Sigmoid colon (tissue), 4 donors: ENCODE measurements at regions not wholly inside any gene's neighbourhood (a gene's known extent, or its start where the extent isn't known, plus 50 kb on each side); places are given as distances from the start of the nearest gene placed in this dataset.

ENCODE experiments used
- EP300 ChIP-seq, 4 donors: sonication (generic); formaldehyde crosslinking; IDR thresholded peaks; one replicate each; pipeline ENCODE4 v1.6.1; 2017; ENCODE audit warnings: antibody characterized with exemption in 4 of 4
- POLR2A ChIP-seq, 2 donors: fragments of 450-650 bp; IDR thresholded peaks; one replicate each; pipeline ENCODE4 v1.6.1; 2016; ENCODE audit warnings: antibody characterized with exemption in 2 of 2, mild to moderate bottlenecking in 2 of 2, moderate library complexity in 2 of 2
- TF ChIP-seq, protein P1 (sequence below), 4 experiments: fragments of 450-650 bp in 3 of 4; fragments of 200-600 bp in 1 of 4; IDR thresholded peaks; one replicate each; pipeline ENCODE4 v1.5.1; 2016 to 2019; ENCODE audit warnings: antibody characterized with exemption in 4 of 4, mild to moderate bottlenecking in 3 of 4, moderate library complexity in 2 of 4

- no peak for TF ChIP-seq POLR2A (IDR thresholded peaks at IDR 0.05)
- TF ChIP-seq, protein P1, sequence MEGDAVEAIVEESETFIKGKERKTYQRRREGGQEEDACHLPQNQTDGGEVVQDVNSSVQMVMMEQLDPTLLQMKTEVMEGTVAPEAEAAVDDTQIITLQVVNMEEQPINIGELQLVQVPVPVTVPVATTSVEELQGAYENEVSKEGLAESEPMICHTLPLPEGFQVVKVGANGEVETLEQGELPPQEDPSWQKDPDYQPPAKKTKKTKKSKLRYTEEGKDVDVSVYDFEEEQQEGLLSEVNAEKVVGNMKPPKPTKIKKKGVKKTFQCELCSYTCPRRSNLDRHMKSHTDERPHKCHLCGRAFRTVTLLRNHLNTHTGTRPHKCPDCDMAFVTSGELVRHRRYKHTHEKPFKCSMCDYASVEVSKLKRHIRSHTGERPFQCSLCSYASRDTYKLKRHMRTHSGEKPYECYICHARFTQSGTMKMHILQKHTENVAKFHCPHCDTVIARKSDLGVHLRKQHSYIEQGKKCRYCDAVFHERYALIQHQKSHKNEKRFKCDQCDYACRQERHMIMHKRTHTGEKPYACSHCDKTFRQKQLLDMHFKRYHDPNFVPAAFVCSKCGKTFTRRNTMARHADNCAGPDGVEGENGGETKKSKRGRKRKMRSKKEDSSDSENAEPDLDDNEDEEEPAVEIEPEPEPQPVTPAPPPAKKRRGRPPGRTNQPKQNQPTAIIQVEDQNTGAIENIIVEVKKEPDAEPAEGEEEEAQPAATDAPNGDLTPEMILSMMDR (IDR thresholded peaks at IDR 0.05) = peak; percentile 29 to 92 (median 84)
- TF ChIP-seq EP300 (IDR thresholded peaks at IDR 0.05) = no peak
These were observed 389.0 kb upstream of the PODXL start for GRCh38 chr7:131945313-131945911.
